ENCODE measurements at regions not wholly inside any gene's neighbourhood (a gene's known extent, or its start where the extent isn't known, plus 50 kb on each side); places are given as distances from the start of the nearest gene placed in this dataset.

GRCh38 chr10:3420527-3421469 lies 248.2 kb upstream of the PITRM1 start:
- no peak for DNase-seq

- peak; percentile 14 for DNase-seq
Measured at GRCh38 chr10:3419719-3420495, 247.3 kb upstream of the PITRM1 start.

- no peak for DNase-seq
Measured at GRCh38 chr10:3418926-3419325, 246.3 kb upstream of the PITRM1 start.

GRCh38 chr10:3418041-3418754 lies 245.6 kb upstream of the PITRM1 start:
- DNase-seq: no peak

- DNase-seq: no peak
Measured at GRCh38 chr10:3417096-3417495, 244.5 kb upstream of the PITRM1 start.

GRCh38 chr10:3415878-3416605 lies 243.5 kb upstream of the PITRM1 start:
- no peak for DNase-seq

- no peak for DNase-seq
Measured at GRCh38 chr10:3415038-3415736, 242.6 kb upstream of the PITRM1 start.

- DNase-seq: no peak
Measured at GRCh38 chr10:3414667-3415023, 242.1 kb upstream of the PITRM1 start.

GRCh38 chr10:3413937-3414666 lies 241.5 kb upstream of the PITRM1 start:
- no peak for DNase-seq

GRCh38 chr10:3412646-3413045 lies 240.1 kb upstream of the PITRM1 start:
- no peak for DNase-seq

GRCh38 chr10:3412071-3412582 lies 239.5 kb upstream of the PITRM1 start:
- no peak for DNase-seq

- no peak for DNase-seq
Measured at GRCh38 chr10:3411044-3411443, 238.5 kb upstream of the PITRM1 start.

- no peak for DNase-seq
Measured at GRCh38 chr10:3409928-3410327, 237.3 kb upstream of the PITRM1 start.

- no peak for DNase-seq
Measured at GRCh38 chr10:3408603-3409365, 236.2 kb upstream of the PITRM1 start.

GRCh38 chr10:3407208-3407607 lies 234.6 kb upstream of the PITRM1 start:
- no peak for DNase-seq

GRCh38 chr10:3406556-3406955 lies 234.0 kb upstream of the PITRM1 start:
- DNase-seq: no peak

GRCh38 chr10:3404381-3404780 lies 231.8 kb upstream of the PITRM1 start:
- DNase-seq: no peak

GRCh38 chr10:3402187-3402751 lies 229.7 kb upstream of the PITRM1 start:
- DNase-seq: no peak

- DNase-seq: no peak
Measured at GRCh38 chr10:3401491-3401938, 228.9 kb upstream of the PITRM1 start.

- no peak for DNase-seq
Measured at GRCh38 chr10:3400348-3400747, 227.8 kb upstream of the PITRM1 start.

All from CD4-positive, alpha-beta T cell treated with Interleukin-10 for 1 hour (primary cell).